ENCODE measurements at regions not wholly inside any gene's neighbourhood (a gene's known extent, or its start where the extent isn't known, plus 50 kb on each side); places are given as distances from the start of the nearest gene placed in this dataset.
"Not testable (repeated sequence)": the region's sequence is repeated elsewhere in the genome, so short reads cannot be mapped to it uniquely, and the experiment has no call there.

GRCh38 chr10:57098146-57098545 lies 737.1 kb upstream of the ZWINT start:
- in situ Hi-C loops (cut with HindIII; ENCODE audit: low sequenced_read_pairs), result loop anchor here (25.0 kb wide), 1 partner anchor 89 kb away; no protein-coding TSS in a partner anchor

DNA sequence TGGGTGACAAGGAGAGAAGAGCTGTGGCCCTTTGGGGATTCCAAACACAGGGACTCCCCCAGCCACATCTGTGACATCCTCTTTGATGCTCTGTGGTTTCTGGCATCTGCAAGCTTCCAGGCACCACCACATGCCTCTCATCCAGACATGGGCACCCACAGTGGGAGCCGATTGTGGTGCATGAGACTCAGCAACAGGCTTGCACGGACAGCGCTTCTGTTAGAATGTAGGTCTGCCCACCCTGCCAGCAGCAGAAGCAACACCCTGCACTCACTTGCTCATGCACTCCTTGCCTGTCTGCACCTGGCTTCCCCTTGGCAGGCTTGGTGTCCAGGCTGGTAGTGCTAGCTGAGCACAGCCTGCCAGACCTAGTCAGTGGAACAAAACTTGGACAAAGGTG lies 735.0 kb upstream of the ZWINT start:
- in situ Hi-C loops (cut with HindIII; ENCODE audit: low sequenced_read_pairs), result loop anchor here (25.0 kb wide), 1 partner anchor 91 kb away; no protein-coding TSS in a partner anchor

- in situ Hi-C loops (cut with HindIII; ENCODE audit: low sequenced_read_pairs), result loop anchor here (25.0 kb wide), 1 partner anchor 92 kb away; no protein-coding TSS in a partner anchor
These were observed 733.9 kb upstream of the ZWINT start for GRCh38 chr10:57094965-57095364.

DNA sequence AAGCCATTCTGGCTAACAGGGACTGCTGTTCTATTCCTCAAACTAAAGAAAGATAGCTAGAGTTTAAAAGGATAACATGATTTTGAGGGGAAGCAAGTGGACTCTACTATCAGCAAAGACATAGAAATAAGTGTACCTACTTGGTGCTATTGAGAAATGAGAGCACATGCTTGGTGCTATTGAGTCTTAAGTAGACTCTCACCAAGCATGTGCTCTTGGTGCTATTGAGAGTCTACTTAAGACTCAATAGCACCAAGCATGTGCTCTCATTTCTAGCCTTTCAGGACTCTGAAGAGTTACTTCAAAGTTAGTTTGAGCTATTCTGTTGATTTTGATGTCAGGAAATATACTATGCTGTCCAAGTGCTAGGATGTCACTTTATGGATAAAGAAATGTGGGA lies 733.0 kb upstream of the ZWINT start:
- in situ Hi-C loops (cut with HindIII; ENCODE audit: low sequenced_read_pairs), result loop anchor here (25.0 kb wide), 1 partner anchor 93 kb away; no protein-coding TSS in a partner anchor

GRCh38 chr10:57053530-57053929 lies 692.5 kb upstream of the ZWINT start:
- in situ Hi-C loops (cut with HindIII; ENCODE audit: low sequenced_read_pairs), result no loop called here

GRCh38 chr10:57049096-57049495 lies 688.0 kb upstream of the ZWINT start:
- in situ Hi-C loops (cut with HindIII; ENCODE audit: low sequenced_read_pairs), result no loop called here

GRCh38 chr10:57038531-57038930 lies 677.5 kb upstream of the ZWINT start:
- in situ Hi-C loops (cut with HindIII; ENCODE audit: low sequenced_read_pairs), result no loop called here

DNA sequence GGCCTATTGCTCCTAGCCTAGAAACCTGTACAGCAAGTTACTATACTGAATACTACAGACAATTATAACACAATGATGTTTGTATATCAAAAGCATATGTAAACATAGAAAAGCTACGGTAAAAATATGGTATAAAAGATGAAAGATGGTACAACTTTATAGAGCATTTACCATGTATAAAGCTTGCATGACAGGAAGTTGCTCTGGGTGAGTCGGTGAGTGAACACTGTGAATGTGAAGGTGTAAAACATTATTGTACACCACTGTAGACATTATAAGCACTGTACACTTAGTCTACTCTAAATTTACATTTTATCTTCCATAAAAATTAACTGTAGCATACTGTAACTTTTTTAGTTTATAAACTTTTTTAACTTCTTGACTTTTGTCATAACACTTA lies 674.3 kb upstream of the ZWINT start:
- in situ Hi-C loops (cut with HindIII; ENCODE audit: low sequenced_read_pairs), result no loop called here

DNA sequence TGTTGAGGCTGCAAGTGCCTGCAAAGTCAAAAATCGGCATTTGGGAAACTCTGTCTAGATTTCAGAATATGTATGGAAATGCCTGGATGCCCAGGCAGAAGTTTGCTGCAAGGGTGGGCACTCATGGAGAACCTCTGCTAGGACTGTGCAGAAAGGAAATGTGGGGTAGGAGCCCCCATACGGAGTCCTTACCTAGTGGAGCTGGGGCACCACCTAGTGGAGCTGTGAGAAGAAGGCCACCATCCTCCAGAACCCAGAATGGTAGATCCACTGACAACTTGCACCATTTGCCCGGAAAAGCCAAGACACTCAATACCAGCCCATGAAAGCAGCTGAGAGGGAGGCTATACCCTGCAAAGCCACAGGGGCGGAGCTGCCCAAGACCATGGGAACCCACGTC lies 671.2 kb upstream of the ZWINT start:
- in situ Hi-C loops (cut with HindIII; ENCODE audit: low sequenced_read_pairs), result not testable (repeated sequence)

DNA sequence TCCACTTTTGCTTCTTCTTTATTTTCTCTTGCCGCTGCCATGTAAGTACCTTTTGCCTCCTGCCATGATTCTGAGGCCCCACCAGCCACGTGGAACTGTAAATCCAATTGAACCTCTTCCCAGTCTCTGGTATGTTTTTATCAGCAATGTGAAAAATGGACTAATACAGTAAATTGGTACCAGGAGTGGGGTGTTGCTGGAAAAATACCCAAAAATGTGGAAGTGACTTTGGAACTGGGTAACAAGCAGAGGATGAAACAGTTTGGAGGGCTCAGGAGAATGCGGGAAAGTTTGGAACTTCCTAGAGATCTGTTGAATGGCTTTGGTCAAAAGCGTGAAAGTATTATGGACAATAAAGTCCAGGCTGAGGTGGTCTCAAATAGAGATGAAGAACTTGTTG lies 670.3 kb upstream of the ZWINT start:
- in situ Hi-C loops (cut with HindIII; ENCODE audit: low sequenced_read_pairs), result no loop called here

DNA sequence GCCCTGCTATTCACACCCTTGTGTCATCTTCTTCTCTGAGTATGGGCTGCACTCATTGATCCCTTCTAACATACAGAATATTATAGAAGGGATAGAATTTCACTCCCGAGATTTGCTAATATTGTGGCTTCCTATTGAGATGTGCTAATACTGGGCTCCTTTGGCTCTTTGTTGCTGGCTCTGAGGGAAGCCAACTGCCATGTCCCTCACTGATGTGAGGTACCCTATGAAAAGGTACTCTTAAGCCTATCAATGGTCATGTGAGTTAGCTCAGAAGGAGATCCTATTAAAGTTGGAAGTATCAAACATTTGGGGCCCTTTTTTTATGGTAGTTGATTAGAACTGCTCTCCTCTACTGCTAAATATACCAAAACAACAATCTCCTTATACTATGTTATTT lies 665.2 kb upstream of the ZWINT start:
- in situ Hi-C loops (cut with HindIII; ENCODE audit: low sequenced_read_pairs), result no loop called here

DNA sequence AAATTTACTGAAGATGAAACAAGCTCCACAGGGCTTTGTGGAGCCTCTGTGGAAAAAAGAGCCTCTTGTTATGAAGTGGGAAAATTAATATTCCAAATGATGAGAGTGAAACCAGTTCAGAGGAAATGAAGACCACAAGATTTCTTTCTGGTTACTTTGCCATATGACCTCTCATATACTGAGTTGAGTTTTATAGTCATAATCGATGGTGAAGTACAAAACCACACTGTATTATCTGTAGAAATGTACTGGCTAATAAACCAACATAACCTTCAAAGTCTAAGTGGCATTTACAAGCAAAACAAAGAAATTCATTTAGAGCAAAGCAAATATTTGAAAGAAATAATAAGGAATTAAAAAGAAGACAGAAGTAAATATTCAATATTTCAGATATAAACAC lies 662.6 kb upstream of the ZWINT start:
- in situ Hi-C loops (cut with HindIII; ENCODE audit: low sequenced_read_pairs), result no loop called here

DNA sequence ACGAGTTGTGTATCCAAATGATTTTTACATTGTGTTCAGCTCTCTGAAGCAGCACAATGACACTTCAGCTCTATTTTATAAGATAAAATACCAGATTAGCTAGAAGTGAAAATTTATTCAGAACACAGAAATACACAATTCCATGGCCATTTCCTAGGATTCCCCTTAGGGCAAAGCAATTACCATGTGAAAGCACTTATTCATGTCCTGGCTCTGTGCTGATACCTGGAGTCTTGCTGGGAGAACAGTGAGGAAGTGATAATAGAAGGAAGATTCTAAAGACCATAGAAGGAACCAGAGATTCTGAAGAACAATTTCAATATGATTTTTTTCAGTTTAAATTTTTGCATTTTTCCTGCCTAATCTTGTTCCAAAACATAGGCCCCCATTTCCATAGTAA lies 657.4 kb upstream of the ZWINT start:
- in situ Hi-C loops (cut with HindIII; ENCODE audit: low sequenced_read_pairs), result no loop called here

DNA sequence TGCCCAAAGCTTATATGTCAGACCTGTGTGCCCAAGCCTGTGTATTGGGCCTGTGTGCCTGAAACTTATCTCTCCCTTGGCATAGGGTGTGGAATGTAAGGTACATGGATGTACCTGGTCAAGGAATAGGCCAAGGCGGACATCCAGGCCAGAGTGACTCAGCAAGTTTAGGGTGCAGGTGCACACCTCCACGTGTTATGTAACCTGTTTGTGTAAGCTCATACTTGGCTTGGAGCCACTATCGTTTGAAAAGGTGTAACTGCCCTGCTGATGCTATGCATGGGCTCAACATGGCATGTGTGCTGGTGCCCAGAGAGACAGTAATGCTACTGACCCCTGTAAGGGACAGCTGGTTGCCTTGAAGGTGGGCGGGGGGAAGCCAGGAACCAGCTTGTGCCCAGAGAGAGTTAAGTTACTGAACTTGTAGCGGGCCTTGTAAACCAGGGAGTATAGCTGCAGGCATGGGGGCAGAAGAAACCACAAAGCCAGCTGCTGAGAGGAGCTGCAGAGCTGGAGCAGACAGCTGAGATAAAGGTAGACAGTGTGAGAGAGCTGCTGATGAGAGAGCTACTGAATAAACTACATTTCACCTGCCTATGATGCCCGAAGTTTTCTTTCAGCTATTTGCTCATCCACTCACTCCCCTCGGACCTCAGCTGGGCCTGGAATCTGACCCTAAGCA lies 656.4 kb upstream of the ZWINT start:
- in situ Hi-C loops (cut with HindIII; ENCODE audit: low sequenced_read_pairs), result no loop called here

DNA sequence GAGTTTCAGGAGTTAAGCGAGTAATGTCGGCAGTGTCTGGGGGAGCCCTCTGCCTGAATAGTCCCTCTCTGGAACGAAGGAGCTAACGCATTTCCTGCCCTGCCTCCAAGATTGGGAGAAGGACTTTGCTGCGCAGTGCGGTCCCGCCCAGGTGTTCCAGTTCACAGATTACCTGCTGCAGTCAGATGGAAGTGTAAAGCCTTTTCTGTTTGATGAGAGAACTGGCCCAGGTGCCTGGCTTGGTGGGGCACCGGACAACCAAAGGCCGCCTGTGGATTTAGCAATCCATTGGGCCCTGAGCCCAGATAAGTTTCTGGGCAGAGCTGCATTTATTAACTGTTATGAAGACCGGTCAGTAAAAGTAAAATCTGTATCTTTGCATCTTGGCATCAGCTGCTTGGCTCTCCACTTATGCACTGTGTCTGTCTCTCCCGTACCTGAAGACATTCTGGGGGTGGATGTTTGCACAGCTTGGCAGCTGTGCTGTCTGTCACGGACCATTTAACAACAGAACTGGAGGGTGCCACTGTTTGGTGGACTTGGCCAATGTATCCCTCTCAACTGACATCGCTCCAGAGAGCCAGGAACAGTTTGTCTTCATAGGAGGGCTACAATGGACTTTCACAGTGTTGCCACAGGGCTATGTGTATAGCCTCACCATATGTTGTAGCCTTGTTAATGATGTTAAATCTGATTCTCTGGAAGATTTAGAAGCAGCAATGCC lies 654.7 kb upstream of the ZWINT start:
- in situ Hi-C loops (cut with HindIII; ENCODE audit: low sequenced_read_pairs), result no loop called here

DNA sequence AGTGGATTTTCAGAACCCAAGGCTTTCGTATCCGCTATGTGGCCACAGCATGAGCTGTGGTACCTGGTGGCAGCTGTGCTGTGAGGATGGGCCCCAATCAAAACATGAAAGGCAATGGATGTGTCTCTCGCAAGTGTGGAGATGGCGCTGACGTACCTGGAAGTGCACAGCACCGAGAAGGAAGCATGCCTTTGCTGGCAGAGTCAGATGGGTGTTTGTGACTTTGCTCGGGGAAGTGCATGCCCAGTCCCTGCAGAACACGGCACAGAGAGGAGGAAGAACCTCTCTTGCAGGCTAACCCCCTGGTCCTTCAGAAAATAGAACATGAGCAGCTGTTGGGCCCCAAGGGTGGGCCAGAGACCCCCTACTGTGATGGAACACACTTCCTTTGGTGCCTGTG lies 654.1 kb upstream of the ZWINT start:
- in situ Hi-C loops (cut with HindIII; ENCODE audit: low sequenced_read_pairs), result no loop called here

GRCh38 chr10:57014758-57015157 lies 653.7 kb upstream of the ZWINT start:
- in situ Hi-C loops (cut with HindIII; ENCODE audit: low sequenced_read_pairs), result no loop called here

DNA sequence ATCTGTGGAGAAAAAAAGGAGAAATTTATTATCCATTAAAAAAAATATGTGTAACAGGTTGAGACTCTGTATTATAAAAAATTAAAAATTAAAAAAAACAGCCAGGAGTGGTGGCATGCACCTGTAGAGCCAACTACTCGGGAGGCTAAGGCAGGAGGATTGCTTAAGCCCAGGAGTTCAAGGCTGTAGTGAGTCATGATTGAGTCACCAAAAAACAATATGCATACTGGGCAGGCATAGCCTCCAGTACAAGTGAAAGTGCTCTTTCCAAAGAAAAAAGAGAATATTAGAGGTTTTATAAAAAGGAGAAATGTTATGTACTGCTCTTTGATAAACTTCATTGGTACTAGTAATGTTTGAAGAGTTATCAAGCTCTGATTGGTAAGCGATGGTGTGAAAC lies 647.1 kb upstream of the ZWINT start:
- in situ Hi-C loops (cut with HindIII; ENCODE audit: low sequenced_read_pairs), result no loop called here

DNA sequence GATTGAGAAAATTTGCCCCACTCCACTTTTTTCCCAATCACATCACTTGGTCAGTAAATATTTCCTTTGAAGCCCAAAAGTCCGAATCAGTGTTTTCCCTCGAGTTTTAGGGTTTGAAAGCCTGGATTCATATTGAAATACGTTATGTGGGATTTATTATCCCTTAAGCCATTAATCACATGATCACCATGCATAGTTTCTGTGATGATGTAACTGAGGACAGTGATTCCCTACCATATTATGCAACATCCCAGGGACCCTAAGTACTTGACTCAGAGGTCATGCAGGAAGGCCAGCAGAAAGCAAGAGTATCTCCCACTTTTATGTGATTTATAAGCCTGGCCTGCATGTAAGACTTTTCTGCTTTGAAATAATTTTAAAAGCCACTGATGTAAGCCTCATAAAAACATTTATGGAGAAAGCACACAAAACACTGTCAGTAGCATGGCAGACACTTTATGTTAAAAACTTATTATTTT lies 630.6 kb upstream of the ZWINT start:
- in situ Hi-C loops (cut with HindIII; ENCODE audit: low sequenced_read_pairs), result no loop called here

- in situ Hi-C loops (cut with HindIII; ENCODE audit: low sequenced_read_pairs), result no loop called here
These were observed 614.5 kb upstream of the ZWINT start for GRCh38 chr10:56975513-56975912.

DNA sequence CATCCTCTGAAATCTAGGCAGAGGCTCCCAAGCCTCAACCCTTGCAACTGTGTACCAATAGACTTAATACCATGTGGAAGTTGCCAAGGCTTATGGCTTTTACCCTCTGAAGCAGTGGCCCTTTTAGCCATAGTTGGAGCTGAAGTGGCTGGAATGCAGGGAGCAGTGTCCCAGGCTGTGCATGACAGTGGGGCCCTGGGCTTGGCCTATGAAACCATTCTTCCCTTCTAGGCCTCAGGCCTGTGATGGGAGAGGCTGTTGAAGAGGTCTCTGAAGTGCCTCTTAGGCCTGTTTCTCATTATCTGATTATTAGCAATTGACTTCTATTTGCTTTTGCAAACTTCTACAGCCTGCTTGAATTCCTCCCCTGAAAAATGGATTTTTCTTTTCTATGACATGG lies 612.7 kb upstream of the ZWINT start:
- in situ Hi-C loops (cut with HindIII; ENCODE audit: low sequenced_read_pairs), result no loop called here

DNA sequence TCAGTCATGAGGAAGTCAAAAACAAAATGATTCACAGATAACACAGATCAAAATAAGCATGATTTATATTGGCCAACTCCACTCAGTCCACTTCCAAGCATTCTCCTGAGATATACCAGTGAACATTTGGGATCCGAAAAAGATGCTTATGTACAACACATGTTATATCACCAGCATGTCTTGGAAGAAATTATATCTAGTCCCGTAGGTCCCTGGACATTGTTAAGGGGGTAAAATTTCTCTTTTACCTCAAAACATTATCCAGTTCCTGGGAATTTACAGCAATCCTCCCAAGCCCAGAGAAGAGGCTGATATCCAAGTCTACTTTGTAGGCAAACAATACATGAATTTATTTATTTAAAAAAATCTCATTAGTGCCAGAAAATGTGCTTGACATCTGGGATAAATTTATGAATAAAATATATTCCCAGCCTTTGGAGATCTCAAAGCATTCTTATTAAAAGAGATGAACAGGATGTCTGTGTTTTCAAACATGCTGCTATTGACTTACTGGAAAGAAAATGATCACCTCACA lies 582.2 kb upstream of the ZWINT start:
- in situ Hi-C loops (cut with HindIII; ENCODE audit: low sequenced_read_pairs), result no loop called here
